Muscle layer of duodenum (tissue), 2 donors: ENCODE measurements at regions not wholly inside any gene's neighbourhood (a gene's known extent, or its start where the extent isn't known, plus 50 kb on each side); places are given as distances from the start of the nearest gene placed in this dataset.

Experiments
- H3K27ac ChIP-seq: one replicate; pipeline ENCODE4 v1.7.0; 2013; ENCODE audit warnings: mild to moderate bottlenecking, low read length
- H3K27me3 ChIP-seq: one replicate; pipeline ENCODE4 v1.7.0; 2013; ENCODE audit warnings: low read depth, mild to moderate bottlenecking, control low read depth, low read length
- H3K36me3 ChIP-seq, 2 donors: one replicate each; pipeline ENCODE4 v1.7.0; 2013; ENCODE audit warnings: low read length in 2 of 2, control low read depth in 1 of 2, mild to moderate bottlenecking in 1 of 2; ENCODE audit not compliant: insufficient read depth in 2 of 2, control insufficient read depth in 1 of 2
- H3K4me1 ChIP-seq, 2 donors: one replicate each; pipeline ENCODE4 v1.7.0; 2013; ENCODE audit warnings: low read length in 2 of 2, mild to moderate bottlenecking in 2 of 2, control low read depth in 1 of 2, moderate library complexity in 1 of 2; ENCODE audit not compliant: insufficient read depth in 2 of 2, control insufficient read depth in 1 of 2
- H3K4me3 ChIP-seq, 2 donors: one replicate each; pipeline ENCODE4 v1.7.0; 2013; ENCODE audit warnings: low read length in 2 of 2, low read depth in 1 of 2, mild to moderate bottlenecking in 1 of 2
- H3K9me3 ChIP-seq, 2 donors: one replicate each; pipeline ENCODE4 v1.7.0; 2013; ENCODE audit warnings: low read length in 2 of 2, control low read depth in 1 of 2, mild to moderate bottlenecking in 1 of 2; ENCODE audit not compliant: control insufficient read depth in 1 of 2
- donor health status: healthy.

DNA sequence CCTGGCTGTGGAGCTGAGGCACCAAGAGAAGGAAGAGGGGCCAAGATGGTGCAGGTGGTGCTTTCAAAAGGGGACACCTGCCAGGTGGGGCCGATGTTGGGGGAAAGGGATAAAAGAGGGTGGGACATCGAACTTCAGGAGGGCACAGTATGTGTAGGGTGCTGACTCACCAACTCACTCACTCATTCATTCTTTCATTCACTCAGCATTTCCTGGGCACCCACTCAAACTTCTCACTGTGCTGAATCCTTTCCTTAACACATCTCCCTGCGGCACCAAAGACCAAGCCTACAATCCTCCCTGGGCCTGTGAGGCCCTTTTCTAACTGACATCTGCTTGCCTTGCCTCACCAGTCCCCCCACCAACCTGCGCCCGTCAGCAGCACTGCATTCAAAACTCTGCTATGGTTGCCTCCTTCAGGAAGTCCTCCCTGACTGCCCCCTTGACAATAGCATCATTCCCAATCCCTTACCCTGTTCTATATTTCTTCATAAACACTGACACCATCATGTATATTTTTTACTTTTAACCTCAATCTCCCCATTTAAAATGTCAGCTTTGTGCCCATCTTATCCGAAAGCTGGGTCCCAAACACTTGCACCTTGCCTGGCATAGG, 246.6 kb downstream of the MN1 start:
- no peaks in the 10 kb centered on the region for H3K36me3 ChIP-seq
- no peaks in the 10 kb centered on the region for H3K4me1 ChIP-seq
- H3K9me3 ChIP-seq = peaks cover 0 to 8% of the 10 kb centered on the region in 2 donors
- H3K4me3 ChIP-seq = no peak overlapping the region
- H3K27ac ChIP-seq = no peak overlapping the region
- no peaks in the 10 kb centered on the region for H3K27me3 ChIP-seq

GRCh38 chr22:27556371-27556770, 245.2 kb downstream of the MN1 start:
- H3K27ac ChIP-seq = no peak overlapping the region
- H3K9me3 ChIP-seq = peaks cover 0 to 8% of the 10 kb centered on the region in 2 donors
- no peak overlapping the region for H3K4me3 ChIP-seq
- H3K27me3 ChIP-seq = no peaks in the 10 kb centered on the region
- H3K4me1 ChIP-seq = no peaks in the 10 kb centered on the region
- H3K36me3 ChIP-seq = no peaks in the 10 kb centered on the region

- H3K4me1 ChIP-seq = no peaks in the 10 kb centered on the region
- H3K27ac ChIP-seq = no peak overlapping the region
- peaks cover 0 to 6% of the 10 kb centered on the region in 2 donors for H3K9me3 ChIP-seq
Observed at GRCh38 chr22:27557286-27558008, 244.1 kb downstream of the MN1 start.

GRCh38 chr22:27558658-27559371, 242.7 kb downstream of the MN1 start:
- H3K27me3 ChIP-seq = no peaks in the 10 kb centered on the region
- H3K4me1 ChIP-seq = no peaks in the 10 kb centered on the region
- H3K9me3 ChIP-seq = no peaks in the 10 kb centered on the region
- no peak overlapping the region for H3K4me3 ChIP-seq
- no peaks in the 10 kb centered on the region for H3K36me3 ChIP-seq
- H3K27ac ChIP-seq = no peak overlapping the region

More at GRCh38 chr22:27557286-27558008, 244.1 kb downstream of the MN1 start:
- H3K27me3 ChIP-seq = no peaks in the 10 kb centered on the region
- no peak overlapping the region for H3K4me3 ChIP-seq
- no peaks in the 10 kb centered on the region for H3K36me3 ChIP-seq

DNA sequence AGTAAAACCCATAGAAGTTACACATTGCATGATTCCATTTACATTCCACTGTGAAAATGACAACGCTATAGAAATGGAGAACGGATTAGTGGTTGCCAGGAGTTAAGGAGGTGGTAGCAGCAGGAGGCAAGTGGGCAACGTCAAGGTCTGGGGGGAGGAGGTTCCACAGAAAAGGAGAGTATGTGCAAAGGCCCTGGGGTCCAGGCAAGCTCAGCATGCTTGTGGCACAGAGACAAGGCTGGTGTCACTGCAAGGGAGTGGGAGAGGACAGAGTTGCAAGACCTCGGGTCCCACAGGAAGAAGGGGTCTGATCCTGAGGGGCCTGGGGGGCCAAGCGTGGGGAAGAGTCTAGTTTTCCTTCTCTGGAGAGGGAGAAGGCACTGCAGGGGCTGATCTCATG, 240.8 kb downstream of the MN1 start:
- H3K27me3 ChIP-seq = no peaks in the 10 kb centered on the region
- peaks cover 0 to 3% of the 10 kb centered on the region in 2 donors for H3K9me3 ChIP-seq
- H3K27ac ChIP-seq = no peak overlapping the region
- no peaks in the 10 kb centered on the region for H3K4me1 ChIP-seq
- no peaks in the 10 kb centered on the region for H3K36me3 ChIP-seq
- H3K4me3 ChIP-seq = no peak overlapping the region

GRCh38 chr22:27561286-27561904, 240.2 kb downstream of the MN1 start:
- H3K4me1 ChIP-seq = no peaks in the 10 kb centered on the region
- no peak overlapping the region for H3K4me3 ChIP-seq
- H3K27ac ChIP-seq = no peak overlapping the region
- H3K9me3 ChIP-seq = peaks cover 0 to 3% of the 10 kb centered on the region in 2 donors
- peaks cover 2% of the 10 kb centered on the region for H3K27me3 ChIP-seq
- H3K36me3 ChIP-seq = no peaks in the 10 kb centered on the region

- Histone ChIP-seq H3K27ac (no peak overlapping the region), H3K27me3 (peaks cover 3% of the 10 kb centered on the region), H3K4me3 (no peak overlapping the region), H3K4me1 (no peaks in the 10 kb centered on the region), H3K9me3 (peaks cover 0 to 3% of the 10 kb centered on the region in 2 donors), H3K36me3 (no peaks in the 10 kb centered on the region)
Observed at GRCh38 chr22:27564806-27565205, 236.8 kb downstream of the MN1 start.

- H3K4me1 ChIP-seq = no peaks in the 10 kb centered on the region
- H3K27ac ChIP-seq = no peak overlapping the region
- H3K9me3 ChIP-seq = peaks cover 0 to 3% of the 10 kb centered on the region in 2 donors
- H3K4me3 ChIP-seq = no peak overlapping the region
- peaks cover 3% of the 10 kb centered on the region for H3K27me3 ChIP-seq
- H3K36me3 ChIP-seq = no peaks in the 10 kb centered on the region
Observed at GRCh38 chr22:27566602-27567001, 235.0 kb downstream of the MN1 start.

- no peak overlapping the region for H3K27ac ChIP-seq
- H3K27me3 ChIP-seq = peaks cover 3% of the 10 kb centered on the region
- no peaks in the 10 kb centered on the region for H3K4me1 ChIP-seq
- no peaks in the 10 kb centered on the region for H3K36me3 ChIP-seq
- peaks cover 3 to 8% of the 10 kb centered on the region in 2 donors for H3K9me3 ChIP-seq
- H3K4me3 ChIP-seq = no peak overlapping the region
Observed at GRCh38 chr22:27568265-27568664, 233.3 kb downstream of the MN1 start.

DNA sequence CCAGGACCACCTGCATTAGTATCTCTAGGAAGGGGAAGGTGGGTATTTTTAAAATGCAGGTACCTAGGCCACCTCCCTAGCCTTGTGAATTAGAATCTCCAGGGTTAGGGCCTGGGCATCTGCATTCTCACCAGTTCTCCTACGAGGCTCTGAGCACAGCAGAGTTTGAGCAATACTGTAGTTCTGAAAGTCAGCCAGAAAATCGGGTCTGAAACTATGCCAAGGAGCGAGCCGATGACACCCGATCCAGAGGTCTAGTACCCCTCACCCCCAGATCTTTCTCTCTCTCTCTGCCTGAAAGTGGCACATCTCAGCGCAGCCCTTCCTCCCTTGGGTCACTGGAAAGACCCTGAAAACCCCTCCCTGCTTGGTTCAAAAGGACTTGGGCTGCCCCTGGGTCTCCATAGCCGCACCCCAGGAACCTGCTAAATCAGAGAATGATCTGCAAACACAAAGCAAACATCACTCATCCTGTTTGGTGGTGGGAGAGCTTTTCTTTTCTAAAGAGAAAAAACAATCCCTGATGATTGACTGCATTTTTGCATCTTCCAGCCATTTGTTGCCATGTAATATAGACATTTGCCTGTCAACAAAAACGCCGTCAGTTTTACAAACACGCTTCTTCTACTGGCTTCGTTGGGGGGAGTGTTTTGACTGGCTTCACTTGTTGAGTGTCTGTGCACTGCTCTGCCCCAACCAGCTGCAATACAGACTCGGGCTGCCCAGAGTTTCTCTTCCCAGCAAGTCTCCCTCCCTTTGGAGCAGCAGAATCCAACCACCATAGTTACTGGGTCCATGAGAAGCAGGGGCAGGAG, 229.9 kb downstream of the MN1 start:
- H3K27me3 ChIP-seq = no peaks in the 10 kb centered on the region
- no peak overlapping the region for H3K4me3 ChIP-seq
- H3K9me3 ChIP-seq = peaks cover 3 to 5% of the 10 kb centered on the region in 2 donors
- H3K36me3 ChIP-seq = no peaks in the 10 kb centered on the region
- H3K4me1 ChIP-seq = peaks cover 0 to 6% of the 10 kb centered on the region in 2 donors
- no peak overlapping the region for H3K27ac ChIP-seq
